H1 (cell line): ENCODE measurements at regions not wholly inside any gene's neighbourhood (a gene's known extent, or its start where the extent isn't known, plus 50 kb on each side); places are given as distances from the start of the nearest gene placed in this dataset.
A peak's percentile ranks its signal among the peaks of the same experiment; 100 is the strongest.

Experiments used
- CTCF ChIA-PET: fragments of 300-600 bp; sonication (Branson Sonifier 250); formaldehyde crosslinking; loops from one replicate; lab custom pipeline; 2021; ENCODE audit not compliant: partially characterized antibody; lab: Charles Lee
- POLR2A ChIA-PET: fragments of 300-600 bp; sonication (Branson Sonifier 250); formaldehyde crosslinking; loops from one replicate; lab custom pipeline; 2021; ENCODE audit warnings: inconsistent platforms; ENCODE audit not compliant: partially characterized antibody; lab: Charles Lee
- DNase-seq, 2 experiments: peaks; one replicate each; pipeline versions ENCODE4 v3.0.0 to v3.0.0-alpha.2; 2010 to 2022; ENCODE audit warnings: low spot score in 2 of 2, low read depth in 1 of 2, mixed read lengths in 1 of 2
- FAIRE-seq: peaks from 2 replicates; lab custom pipeline; 2011; peaks lifted over from hg19 to GRCh38; lab: Jason Lieb, UNC
- H2AFZ ChIP-seq: 2 replicates; pipeline ENCODE4 v1.8.1; 2012; ENCODE audit warnings: low read length, inconsistent platforms
- H2AK5ac ChIP-seq: 2 replicates; pipeline ENCODE4 v1.6.1; 2013; ENCODE audit warnings: low read depth, low read length
- H2BK120ac ChIP-seq: replicated peaks from 2 replicates; pipeline ENCODE3; 2013; ENCODE audit warnings: low read depth, low read length, inconsistent platforms
- H2BK12ac ChIP-seq: 2 replicates; pipeline ENCODE4 v1.6.1; 2013; ENCODE audit warnings: low read depth, low read length
- H2BK15ac ChIP-seq: 2 replicates; pipeline ENCODE4 v1.6.1; 2013; ENCODE audit warnings: low read length
- H2BK20ac ChIP-seq: 2 replicates; pipeline ENCODE4 v1.6.1; 2013; ENCODE audit warnings: low read length
- H2BK5ac ChIP-seq: 2 replicates; pipeline ENCODE4 v1.6.1; 2013; ENCODE audit warnings: low read depth, low read length
- H3K14ac ChIP-seq: 2 replicates; pipeline ENCODE4 v1.6.1; 2013; ENCODE audit warnings: inconsistent platforms; ENCODE audit not compliant: insufficient read length
- H3K18ac ChIP-seq: 2 replicates; pipeline ENCODE4 v1.6.1; 2013; ENCODE audit warnings: low read length; ENCODE audit errors: extremely low read depth
- H3K23ac ChIP-seq: 2 replicates; pipeline ENCODE4 v1.6.1; 2013; ENCODE audit warnings: inconsistent platforms; ENCODE audit not compliant: insufficient read length
- H3K23me2 ChIP-seq: 2 replicates; pipeline ENCODE4 v1.6.1; 2013; ENCODE audit warnings: low read depth, low read length
- H3K27ac ChIP-seq: 2 replicates; pipeline ENCODE4 v1.6.1; 2011; ENCODE audit warnings: low read depth, low read length, inconsistent platforms
- H3K27me3 ChIP-seq, 4 experiments: replicated peaks in 1 of 4; 1 replicate in 1 of 4; 2 replicates in 3 of 4; pipeline versions ENCODE4 v1.6.1 to v1.8.1; 2011 to 2013; ENCODE audit warnings: low read length in 3 of 4, mild to moderate bottlenecking in 3 of 4, inconsistent platforms in 2 of 4, mixed read lengths in 2 of 4, moderate library complexity in 1 of 4; ENCODE audit not compliant: control insufficient read depth in 3 of 4, insufficient read depth in 3 of 4; ENCODE audit errors: extremely low read depth in 1 of 4
- H3K36me3 ChIP-seq, 4 experiments: 2 replicates each; pipeline versions ENCODE4 v1.6.1 to v1.8.1; 2011 to 2013; ENCODE audit warnings: mild to moderate bottlenecking in 4 of 4, low read length in 3 of 4, moderate library complexity in 2 of 4, control low read depth in 1 of 4, inconsistent platforms in 1 of 4; ENCODE audit not compliant: insufficient read depth in 4 of 4, control insufficient read depth in 2 of 4
- H3K4ac ChIP-seq: replicated peaks from 2 replicates; pipeline ENCODE3; 2013; ENCODE audit warnings: low read length, low read depth, mixed read lengths, inconsistent platforms; ENCODE audit not compliant: insufficient read length
- H3K4me1 ChIP-seq, 4 experiments: replicated peaks in 1 of 4; 1 replicate in 1 of 4; 2 replicates in 3 of 4; pipeline versions ENCODE4 v1.6.1 to v1.8.1; 2011 to 2013; ENCODE audit warnings: low read length in 3 of 4, inconsistent platforms in 2 of 4, mixed read lengths in 1 of 4; ENCODE audit not compliant: insufficient read depth in 4 of 4, control insufficient read depth in 3 of 4
- H3K4me2 ChIP-seq, 2 experiments: 2 replicates each; pipeline versions ENCODE4 v1.6.1 to v1.8.1; 2011 to 2013; ENCODE audit warnings: low read depth in 2 of 2, low read length in 2 of 2, control low read depth in 1 of 2, inconsistent platforms in 1 of 2, mild to moderate bottlenecking in 1 of 2; ENCODE audit not compliant: insufficient read depth in 1 of 2
- H3K4me3 ChIP-seq, 4 experiments: fragments of 200-600, 300-600 bp in 1 of 4; sonication (generic), shearing (Covaris generic), sonication (Bioruptor Twin) in 1 of 4; 2 replicates each; pipeline versions ENCODE4 v1.5.1 to v1.8.1; 2011 to 2016; ENCODE audit warnings: low read length in 4 of 4, low read depth in 3 of 4, control low read depth in 2 of 4, inconsistent platforms in 2 of 4, mild to moderate bottlenecking in 2 of 4, mixed read lengths in 1 of 4, moderate library complexity in 1 of 4; ENCODE audit not compliant: insufficient read depth in 2 of 4; ENCODE audit errors: extremely low read depth in 1 of 4
- H3K56ac ChIP-seq: replicated peaks from 2 replicates; pipeline ENCODE3; 2013; ENCODE audit warnings: low read depth, mild to moderate bottlenecking, mixed read lengths, low read length, inconsistent platforms; ENCODE audit not compliant: insufficient read length
- H3K79me1 ChIP-seq: 2 replicates; pipeline ENCODE4 v1.6.1; 2013; ENCODE audit warnings: low read depth, low read length, control low read depth
- H3K79me2 ChIP-seq, 2 experiments: 2 replicates each; pipeline versions ENCODE4 v1.6.1 to v1.8.1; 2012 to 2013; ENCODE audit warnings: low read length in 2 of 2, mild to moderate bottlenecking in 2 of 2, inconsistent platforms in 1 of 2; ENCODE audit not compliant: insufficient read depth in 2 of 2, control insufficient read depth in 1 of 2
- H3K9ac ChIP-seq, 4 experiments: replicated peaks in 1 of 4; 1 replicate in 1 of 4; 2 replicates in 3 of 4; pipeline versions ENCODE4 v1.6.1 to v1.8.1; 2011 to 2013; ENCODE audit warnings: low read depth in 3 of 4, low read length in 3 of 4, control low read depth in 2 of 4, mild to moderate bottlenecking in 2 of 4, moderate library complexity in 2 of 4, inconsistent platforms in 1 of 4; ENCODE audit errors: extremely low read depth in 1 of 4
- H3K9me3 ChIP-seq, 2 experiments: 2 replicates each; pipeline versions ENCODE4 v1.6.1 to v1.8.1; 2012 to 2013; ENCODE audit warnings: mild to moderate bottlenecking in 2 of 2, moderate library complexity in 2 of 2, control low read depth in 1 of 2, inconsistent platforms in 1 of 2, low read depth in 1 of 2, low read length in 1 of 2, mixed read lengths in 1 of 2; ENCODE audit not compliant: insufficient read depth in 2 of 2
- H4K20me1 ChIP-seq, 2 experiments: replicated peaks in 1 of 2; 2 replicates each; pipeline versions ENCODE3 to v1.8.1; 2011 to 2013; ENCODE audit warnings: inconsistent platforms in 2 of 2, low read length in 2 of 2, mild to moderate bottlenecking in 1 of 2; ENCODE audit not compliant: insufficient read depth in 2 of 2, control insufficient read depth in 1 of 2
- H4K5ac ChIP-seq: 2 replicates; pipeline ENCODE4 v1.6.1; 2013; ENCODE audit warnings: low read length, low read depth, mixed read lengths, inconsistent platforms; ENCODE audit not compliant: insufficient read length
- H4K8ac ChIP-seq: 2 replicates; pipeline ENCODE4 v1.8.0; 2013; ENCODE audit warnings: mild to moderate bottlenecking, moderate library complexity, low read length, inconsistent platforms; ENCODE audit not compliant: insufficient read depth; ENCODE audit errors: extremely low read depth
- H4K91ac ChIP-seq: replicated peaks from 2 replicates; pipeline ENCODE3; 2013; ENCODE audit warnings: low read length, mixed read lengths, inconsistent platforms; ENCODE audit not compliant: insufficient read length
- CBX8 ChIP-seq: fragments of 300-800, 300-1000 bp; sonication (generic); IDR thresholded peaks from 2 replicates; pipeline ENCODE4 v1.7.1; 2016; ENCODE audit warnings: low read depth, low read length, borderline replicate concordance
- WGBS, 2 experiments: shearing (Covaris generic) in 1 of 2; methylation state at CpG; one replicate each; pipeline versions ENCODE4 v1.1.6 to v1.1.7; 2013 to 2015; ENCODE audit warnings: low lambda C conversion rate in 2 of 2, mixed read lengths in 2 of 2, inconsistent platforms in 1 of 2, low coverage in 1 of 2, missing lambda C conversion rate in 1 of 2; ENCODE audit not compliant: insufficient replicate concordance in 2 of 2, insufficient coverage in 1 of 2, insufficient read length in 1 of 2; ENCODE audit errors: extremely low coverage in 1 of 2, missing lambda C conversion rate in 1 of 2; 5-methylcytosine and 5-hydroxymethylcytosine counted together

DNA sequence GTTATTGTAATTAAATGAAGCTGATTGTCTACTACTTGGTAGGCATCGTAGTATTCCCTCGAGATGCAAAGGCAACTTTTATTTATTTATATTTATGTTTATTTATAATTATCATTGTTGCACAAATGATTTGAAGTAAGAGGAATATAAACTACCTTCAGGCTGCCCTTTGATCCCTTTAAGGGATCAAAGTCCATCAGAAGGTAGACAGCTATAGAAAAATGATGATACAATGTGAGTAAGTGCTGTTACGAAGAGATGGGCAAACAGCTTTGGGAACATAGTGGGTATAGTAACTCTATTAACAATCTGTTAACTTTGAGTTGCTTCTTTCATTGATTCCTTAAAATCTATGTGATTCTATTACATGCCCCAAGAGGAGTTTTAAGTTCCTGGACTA, 512.8 kb upstream of the CITED2 start:
- Histone ChIP-seq H3K4me1 (peaks cover 3 to 51% (median 21%) of the 10 kb centered on the region in 4 experiments; a peak in 6 of 7 replicates), H3K27ac (no peak overlapping the region), H3K4ac (no peak overlapping the region)

More for the DNA sequence above, 512.8 kb upstream of the CITED2 start:
- Histone ChIP-seq H3K56ac (no peak overlapping the region), H4K20me1 (no peaks in the 10 kb centered on the region), H3K18ac (no peak overlapping the region; the same call in 1 of the 2 replicates), H3K79me1 (no peaks in the 10 kb centered on the region), H3K4me2 (no peak overlapping the region), H3K23ac (no peak overlapping the region), H3K36me3 (no peaks in the 10 kb centered on the region), H4K91ac (no peak overlapping the region), H3K9me3 (no peaks in the 10 kb centered on the region), H2BK20ac (no peak overlapping the region), H3K4me3 (0 out of 8 replicates have a peak overlapping the region, but pooled peaks of 1 of the 4 experiments have one; percentile 0), H3K23me2 (no peaks in the 10 kb centered on the region), H3K79me2 (no peaks in the 10 kb centered on the region), H2AFZ (no peak overlapping the region), H3K14ac (no peak overlapping the region), H2BK12ac (no peak overlapping the region; the same call in 1 of the 2 replicates), H2BK5ac (no peak overlapping the region), H3K27me3 (no peaks in the 10 kb centered on the region), H2BK15ac (no peak overlapping the region), H3K9ac (no peak overlapping the region), H4K5ac (peak overlapping the region; percentile 44), H4K8ac (no peak overlapping the region), H2BK120ac (no peak overlapping the region), H2AK5ac (no peak overlapping the region)
- ChIA-PET CTCF (interaction anchor here (1.2 to 1.9 kb wide), 2 partner anchors 517 to 522 kb away, joined by 3 to 13 read pairs; no protein-coding TSS in a partner anchor), POLR2A (interaction anchor here (2.6 to 4.7 kb wide), 2 partner anchors 512 to 514 kb away, joined by 6 to 30 read pairs; partner anchors contain the start of gene CITED2)
- FAIRE-seq (no peak), DNase-seq (no peak)
- WGBS, 2 experiments, result 92% methylated on average over 3 of the region's 3 CpGs; no CpG with 5 or more reads in 1 of the 2 experiments
- no peak for TF ChIP-seq CBX8
